HG02870 (cell line): ENCODE measurements at regions not wholly inside any gene's neighbourhood (a gene's known extent, or its start where the extent isn't known, plus 50 kb on each side); places are given as distances from the start of the nearest gene placed in this dataset.

Source experiments
- ATAC-seq: cut with Tn5 transposase; IDR thresholded peaks from one replicate; pipeline ENCODE4 v1.9.1; 2021; ENCODE audit warnings: mild to moderate bottlenecking, moderate library complexity; ENCODE audit not compliant: unreplicated experiment

GRCh38 chr13:103324641-103325040 lies 258.4 kb upstream of the SLC10A2 start:
- ATAC-seq = no peak

GRCh38 chr13:103315711-103316110 lies 249.5 kb upstream of the SLC10A2 start:
- ATAC-seq = no peak

GRCh38 chr13:103312467-103312866 lies 246.2 kb upstream of the SLC10A2 start:
- no peak for ATAC-seq

- no peak for ATAC-seq
Observed at GRCh38 chr13:103308667-103309066, 242.4 kb upstream of the SLC10A2 start.

- no peak for ATAC-seq
Observed at GRCh38 chr13:103306163-103306562, 239.9 kb upstream of the SLC10A2 start.

- no peak for ATAC-seq
Observed at GRCh38 chr13:103303078-103303651, 236.9 kb upstream of the SLC10A2 start.

- no peak for ATAC-seq
Observed at GRCh38 chr13:103302676-103303075, 236.5 kb upstream of the SLC10A2 start.

GRCh38 chr13:103299079-103299478 lies 232.9 kb upstream of the SLC10A2 start:
- no peak for ATAC-seq

- ATAC-seq = no peak
Observed at GRCh38 chr13:103297083-103297482, 230.9 kb upstream of the SLC10A2 start.

GRCh38 chr13:103291798-103292572 lies 225.8 kb upstream of the SLC10A2 start:
- ATAC-seq = no peak

- no peak for ATAC-seq
Observed at GRCh38 chr13:103291226-103291625, 225.0 kb upstream of the SLC10A2 start.

GRCh38 chr13:103289681-103290080 lies 223.5 kb upstream of the SLC10A2 start:
- no peak for ATAC-seq

- no peak for ATAC-seq
Observed at GRCh38 chr13:103288114-103288513, 221.9 kb upstream of the SLC10A2 start.

GRCh38 chr13:103287659-103288058 lies 221.4 kb upstream of the SLC10A2 start:
- ATAC-seq = no peak

- no peak for ATAC-seq
Observed at GRCh38 chr13:103284466-103284865, 218.2 kb upstream of the SLC10A2 start.

GRCh38 chr13:103283451-103283820 lies 217.2 kb upstream of the SLC10A2 start:
- ATAC-seq = no peak

GRCh38 chr13:103282571-103283450 lies 216.6 kb upstream of the SLC10A2 start:
- no peak for ATAC-seq

GRCh38 chr13:103277959-103278694 lies 211.9 kb upstream of the SLC10A2 start:
- ATAC-seq = no peak

GRCh38 chr13:103276775-103277498 lies 210.7 kb upstream of the SLC10A2 start:
- peak; percentile 74 for ATAC-seq

- no peak for ATAC-seq
Observed at GRCh38 chr13:103275722-103276121, 209.5 kb upstream of the SLC10A2 start.
